DND-41 (cell line): ENCODE measurements at regions not wholly inside any gene's neighbourhood (a gene's known extent, or its start where the extent isn't known, plus 50 kb on each side); places are given as distances from the start of the nearest gene placed in this dataset.

Experiments used
- ATAC-seq: fragments of 200-7000 bp; cut with Tn5 transposase; 3 replicates; pipeline ENCODE4 v1.9.1; 2021; ENCODE audit warnings: low read depth; ENCODE audit not compliant: insufficient read depth
- DNase-seq: peaks from one replicate; pipeline ENCODE4 v3.0.0-alpha.2; 2020
- H2AFZ ChIP-seq: 2 replicates; pipeline ENCODE4 v1.6.0; 2012; ENCODE audit warnings: low read depth, low read length
- H3K27ac ChIP-seq: 2 replicates; pipeline ENCODE4 v1.5.1; 2012; ENCODE audit warnings: low read length, inconsistent platforms
- H3K27me3 ChIP-seq: fragments of 200-600 bp; sonication (generic); 2 replicates; pipeline ENCODE4 v1.6.0; 2012; ENCODE audit warnings: low read length, mild to moderate bottlenecking, inconsistent platforms; ENCODE audit not compliant: insufficient read depth, poor library complexity
- H3K36me3 ChIP-seq: 2 replicates; pipeline ENCODE4 v1.5.1; 2012; ENCODE audit warnings: low read length, inconsistent platforms; ENCODE audit not compliant: insufficient read depth
- H3K4me1 ChIP-seq: 2 replicates; pipeline ENCODE4 v1.5.1; 2012; ENCODE audit warnings: mild to moderate bottlenecking, low read length; ENCODE audit not compliant: insufficient read depth
- H3K4me2 ChIP-seq: 2 replicates; pipeline ENCODE4 v1.6.0; 2012; ENCODE audit warnings: mild to moderate bottlenecking, moderate library complexity, low read length, inconsistent platforms; ENCODE audit not compliant: insufficient read depth
- H3K4me3 ChIP-seq, 2 experiments: fragments of 200-600 bp in 1 of 2; shearing (Covaris generic) in 1 of 2; 2 replicates each; pipeline ENCODE4 v1.5.1; 2012 to 2016; ENCODE audit warnings: inconsistent platforms in 2 of 2, low read length in 2 of 2, mild to moderate bottlenecking in 2 of 2, low read depth in 1 of 2, moderate library complexity in 1 of 2
- H3K79me2 ChIP-seq: 2 replicates; pipeline ENCODE4 v1.6.0; 2012; ENCODE audit warnings: low read length, inconsistent platforms; ENCODE audit not compliant: insufficient read depth
- H3K9ac ChIP-seq: 2 replicates; pipeline ENCODE4 v1.6.0; 2012; ENCODE audit warnings: low read depth, mild to moderate bottlenecking, inconsistent platforms, low read length, moderate library complexity
- H3K9me3 ChIP-seq: 2 replicates; pipeline ENCODE4 v1.5.1; 2012; ENCODE audit warnings: low read length, moderate library complexity, mild to moderate bottlenecking, inconsistent platforms; ENCODE audit not compliant: insufficient read depth, severe bottlenecking
- H4K20me1 ChIP-seq: 2 replicates; pipeline ENCODE4 v1.6.0; 2012; ENCODE audit warnings: low read length; ENCODE audit not compliant: insufficient read depth
- EZH2 ChIP-seq: IDR thresholded peaks from 3 replicates; pipeline ENCODE4 v1.6.1; 2012; ENCODE audit warnings: borderline replicate concordance, low read depth, mild to moderate bottlenecking, moderate library complexity, low read length, inconsistent platforms; ENCODE audit not compliant: severe bottlenecking
- TF ChIP-seq, protein P1 (sequence below): IDR thresholded peaks from 2 replicates; pipeline ENCODE4 v1.5.1; 2012; ENCODE audit warnings: borderline replicate concordance, low read length, moderate library complexity, mild to moderate bottlenecking; ENCODE audit not compliant: poor library complexity, severe bottlenecking; ENCODE audit errors: extremely low read depth

DNA sequence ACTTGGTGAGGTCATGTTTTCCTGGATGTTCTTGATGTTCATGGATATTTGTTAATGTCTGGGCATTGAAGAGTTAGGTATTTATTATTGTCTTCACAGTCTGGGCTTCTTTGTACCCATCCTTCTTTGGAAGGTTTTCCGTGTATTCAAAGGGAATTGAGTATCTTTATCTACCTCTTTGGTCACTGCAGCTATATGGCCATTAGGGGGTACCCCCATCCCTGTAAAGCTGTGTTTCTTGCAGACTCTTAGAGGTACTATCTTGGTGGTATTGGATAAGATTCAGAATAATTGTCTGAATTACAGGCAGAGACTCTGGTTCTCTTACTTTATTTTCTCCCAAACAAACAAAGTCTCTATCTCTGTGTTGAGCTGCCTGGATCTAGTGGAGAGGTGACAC is 401.6 kb upstream of the FSIP2 start:
- Histone ChIP-seq H3K4me2 (no peak overlapping the region), H3K4me1 (no peaks in the 10 kb centered on the region), H2AFZ (no peak overlapping the region), H3K9ac (no peak overlapping the region), H4K20me1 (no peaks in the 10 kb centered on the region), H3K4me3 (no peak overlapping the region), H3K27ac (no peak overlapping the region), H3K79me2 (no peaks in the 10 kb centered on the region), H3K9me3 (no peaks in the 10 kb centered on the region), H3K36me3 (no peaks in the 10 kb centered on the region), H3K27me3 (no peaks in the 10 kb centered on the region)
- no peak for DNase-seq
- ATAC-seq: no peak
- TF ChIP-seq, protein P1, sequence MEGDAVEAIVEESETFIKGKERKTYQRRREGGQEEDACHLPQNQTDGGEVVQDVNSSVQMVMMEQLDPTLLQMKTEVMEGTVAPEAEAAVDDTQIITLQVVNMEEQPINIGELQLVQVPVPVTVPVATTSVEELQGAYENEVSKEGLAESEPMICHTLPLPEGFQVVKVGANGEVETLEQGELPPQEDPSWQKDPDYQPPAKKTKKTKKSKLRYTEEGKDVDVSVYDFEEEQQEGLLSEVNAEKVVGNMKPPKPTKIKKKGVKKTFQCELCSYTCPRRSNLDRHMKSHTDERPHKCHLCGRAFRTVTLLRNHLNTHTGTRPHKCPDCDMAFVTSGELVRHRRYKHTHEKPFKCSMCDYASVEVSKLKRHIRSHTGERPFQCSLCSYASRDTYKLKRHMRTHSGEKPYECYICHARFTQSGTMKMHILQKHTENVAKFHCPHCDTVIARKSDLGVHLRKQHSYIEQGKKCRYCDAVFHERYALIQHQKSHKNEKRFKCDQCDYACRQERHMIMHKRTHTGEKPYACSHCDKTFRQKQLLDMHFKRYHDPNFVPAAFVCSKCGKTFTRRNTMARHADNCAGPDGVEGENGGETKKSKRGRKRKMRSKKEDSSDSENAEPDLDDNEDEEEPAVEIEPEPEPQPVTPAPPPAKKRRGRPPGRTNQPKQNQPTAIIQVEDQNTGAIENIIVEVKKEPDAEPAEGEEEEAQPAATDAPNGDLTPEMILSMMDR: no peak
- no peak for TF ChIP-seq EZH2

GRCh38 chr2:185338104-185338503 is 400.5 kb upstream of the FSIP2 start:
- no peak for ATAC-seq
- Histone ChIP-seq H3K79me2 (no peaks in the 10 kb centered on the region), H3K27ac (no peak overlapping the region), H3K4me1 (no peaks in the 10 kb centered on the region), H3K36me3 (no peaks in the 10 kb centered on the region), H3K27me3 (no peaks in the 10 kb centered on the region), H2AFZ (no peak overlapping the region), H3K9ac (no peak overlapping the region), H3K4me2 (no peak overlapping the region), H4K20me1 (no peaks in the 10 kb centered on the region), H3K9me3 (no peaks in the 10 kb centered on the region), H3K4me3 (no peak overlapping the region)
- DNase-seq: no peak
- no peak for TF ChIP-seq EZH2
- TF ChIP-seq, protein P1: no peak

GRCh38 chr2:185347445-185347844 is 391.2 kb upstream of the FSIP2 start:
- no peaks in the 10 kb centered on the region for H4K20me1 ChIP-seq
- no peaks in the 10 kb centered on the region for H3K27me3 ChIP-seq

More at GRCh38 chr2:185347445-185347844, 391.2 kb upstream of the FSIP2 start:
- H3K9me3 ChIP-seq: no peaks in the 10 kb centered on the region
- no peak overlapping the region for H3K4me2 ChIP-seq
- H3K27ac ChIP-seq: no peak overlapping the region
- no peak for TF ChIP-seq EZH2
- TF ChIP-seq, protein P1: no peak
- H3K79me2 ChIP-seq: no peaks in the 10 kb centered on the region
- DNase-seq: no peak
- H3K36me3 ChIP-seq: no peaks in the 10 kb centered on the region
- no peak for ATAC-seq
- no peak overlapping the region for H3K9ac ChIP-seq
- H2AFZ ChIP-seq: no peak overlapping the region
- no peaks in the 10 kb centered on the region for H3K4me1 ChIP-seq
- H3K4me3 ChIP-seq: no peak overlapping the region
